Mesothelial cell of epicardium (in vitro differentiated cells): ENCODE measurements at regions not wholly inside any gene's neighbourhood (a gene's known extent, or its start where the extent isn't known, plus 50 kb on each side); places are given as distances from the start of the nearest gene placed in this dataset.

Source experiments
- DNase-seq, 2 experiments: peaks; one replicate each; pipeline ENCODE4 v3.0.0; 2021; ENCODE audit warnings: low spot score in 2 of 2; ENCODE audit not compliant: unreplicated experiment in 2 of 2
- H3K27ac Mint-ChIP-seq: 2 replicates; pipeline ENCODE4 v1.8.0; 2021; ENCODE audit warnings: mixed read lengths
- H3K27me3 Mint-ChIP-seq: 2 replicates; pipeline ENCODE4 v1.8.0; 2021; ENCODE audit warnings: low read depth, mixed read lengths
- H3K36me3 Mint-ChIP-seq: 2 replicates; pipeline ENCODE4 v1.8.0; 2021; ENCODE audit warnings: mixed read lengths
- H3K4me1 Mint-ChIP-seq: 2 replicates; pipeline ENCODE4 v1.8.0; 2021; ENCODE audit warnings: mixed read lengths
- H3K4me3 Mint-ChIP-seq: 2 replicates; pipeline ENCODE4 v1.8.0; 2021; ENCODE audit warnings: mild to moderate bottlenecking, moderate library complexity, mixed read lengths
- H3K9me3 Mint-ChIP-seq: 2 replicates; pipeline ENCODE4 v1.8.0; 2021; ENCODE audit warnings: mixed read lengths
- TF ChIP-seq, protein P1 (sequence below): fragments of 200-600 bp; sonication (generic); IDR thresholded peaks from one replicate; pipeline ENCODE4 v1.5.0; 2021; ENCODE audit warnings: antibody characterized with exemption; ENCODE audit not compliant: unreplicated experiment

DNA sequence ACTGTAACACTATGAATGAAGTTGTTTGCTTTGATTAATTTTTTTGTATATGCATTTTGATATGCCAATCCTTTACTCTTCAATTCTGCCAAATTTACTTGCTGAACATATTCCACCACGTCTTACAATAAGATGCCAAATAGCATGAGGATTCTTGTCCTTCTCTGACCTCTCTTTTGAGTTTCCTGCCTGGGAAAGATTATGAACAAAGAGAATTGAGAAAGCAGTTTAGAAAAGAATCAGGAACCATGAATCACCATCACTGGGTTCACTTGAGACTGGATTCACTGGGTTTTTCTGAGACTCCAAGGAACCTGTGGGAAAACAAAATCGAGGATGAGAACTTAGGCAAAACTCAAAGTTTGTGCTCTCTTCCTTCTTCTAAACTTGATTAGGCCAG is 256.5 kb downstream of the CETN3 start:
- peaks cover 22% of the 10 kb centered on the region for H3K9me3 Mint-ChIP-seq
- no peaks in the 10 kb centered on the region for H3K4me1 Mint-ChIP-seq
- H3K27me3 Mint-ChIP-seq: no peaks in the 10 kb centered on the region
- H3K4me3 Mint-ChIP-seq: no peak overlapping the region
- no peak overlapping the region for H3K27ac Mint-ChIP-seq
- TF ChIP-seq, protein P1, sequence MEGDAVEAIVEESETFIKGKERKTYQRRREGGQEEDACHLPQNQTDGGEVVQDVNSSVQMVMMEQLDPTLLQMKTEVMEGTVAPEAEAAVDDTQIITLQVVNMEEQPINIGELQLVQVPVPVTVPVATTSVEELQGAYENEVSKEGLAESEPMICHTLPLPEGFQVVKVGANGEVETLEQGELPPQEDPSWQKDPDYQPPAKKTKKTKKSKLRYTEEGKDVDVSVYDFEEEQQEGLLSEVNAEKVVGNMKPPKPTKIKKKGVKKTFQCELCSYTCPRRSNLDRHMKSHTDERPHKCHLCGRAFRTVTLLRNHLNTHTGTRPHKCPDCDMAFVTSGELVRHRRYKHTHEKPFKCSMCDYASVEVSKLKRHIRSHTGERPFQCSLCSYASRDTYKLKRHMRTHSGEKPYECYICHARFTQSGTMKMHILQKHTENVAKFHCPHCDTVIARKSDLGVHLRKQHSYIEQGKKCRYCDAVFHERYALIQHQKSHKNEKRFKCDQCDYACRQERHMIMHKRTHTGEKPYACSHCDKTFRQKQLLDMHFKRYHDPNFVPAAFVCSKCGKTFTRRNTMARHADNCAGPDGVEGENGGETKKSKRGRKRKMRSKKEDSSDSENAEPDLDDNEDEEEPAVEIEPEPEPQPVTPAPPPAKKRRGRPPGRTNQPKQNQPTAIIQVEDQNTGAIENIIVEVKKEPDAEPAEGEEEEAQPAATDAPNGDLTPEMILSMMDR: no peak
- peaks cover 5% of the 10 kb centered on the region for H3K36me3 Mint-ChIP-seq
- no peak for DNase-seq

DNA sequence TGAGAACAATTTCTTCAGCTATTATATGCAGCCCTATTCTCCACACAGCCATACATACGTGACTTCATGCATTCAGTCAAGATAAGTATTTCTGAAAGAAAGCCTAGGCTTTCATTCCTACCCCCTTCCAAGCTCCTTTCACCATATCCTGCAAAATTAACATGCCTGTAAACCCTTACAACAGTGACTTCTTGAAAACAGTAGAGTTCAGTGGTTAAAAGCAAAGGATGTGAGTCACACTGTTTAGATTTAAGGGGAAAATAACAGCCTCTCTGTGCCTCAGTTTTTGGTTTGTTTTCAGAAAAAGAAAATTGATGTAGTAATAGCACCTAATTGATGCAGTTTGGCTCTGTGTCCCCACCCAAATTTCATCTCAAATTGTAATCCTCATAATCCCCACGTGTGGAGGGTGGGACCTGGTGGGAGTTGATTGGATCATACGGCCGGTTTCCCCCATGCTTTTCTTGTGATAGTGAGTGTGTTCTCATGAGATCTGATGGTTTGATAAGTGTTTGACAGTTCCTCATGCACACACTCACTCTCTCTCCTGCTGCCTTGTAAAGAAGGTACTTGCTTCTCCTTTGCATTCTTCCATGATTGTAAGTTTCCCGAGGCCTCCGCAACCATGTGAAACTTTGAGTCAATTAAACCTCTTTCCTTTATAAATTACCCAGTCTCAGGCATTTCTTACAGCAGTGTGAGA is 264.8 kb downstream of the CETN3 start:
- Mint-ChIP-seq H3K9me3 (peaks cover 13% of the 10 kb centered on the region), H3K36me3 (peaks cover 8% of the 10 kb centered on the region), H3K4me1 (peaks cover 7% of the 10 kb centered on the region), H3K4me3 (no peak overlapping the region), H3K27ac (no peak overlapping the region), H3K27me3 (no peaks in the 10 kb centered on the region)
- TF ChIP-seq, protein P1: no peak
- no peak for DNase-seq

DNA sequence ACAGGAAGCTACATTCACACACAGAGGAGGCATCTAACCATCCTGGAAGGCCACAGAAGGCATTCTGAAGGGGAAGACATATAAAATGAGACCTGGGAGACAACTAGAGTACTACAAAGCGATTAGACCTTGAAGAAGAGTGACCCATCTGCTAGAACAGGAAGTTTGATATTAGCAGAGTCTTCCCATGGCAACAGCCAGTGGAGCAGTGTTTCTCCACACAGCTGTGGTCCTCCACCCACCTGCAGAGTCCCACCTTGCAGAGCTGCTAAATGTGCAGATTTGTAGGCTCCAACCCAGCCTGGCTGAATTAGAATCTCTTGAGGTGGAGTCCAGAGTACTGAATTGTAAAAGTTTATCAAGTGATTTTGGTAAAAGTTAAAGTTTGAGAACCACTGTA is 267.0 kb downstream of the CETN3 start:
- Mint-ChIP-seq H3K4me1 (peaks cover 7% of the 10 kb centered on the region), H3K27ac (no peak overlapping the region), H3K4me3 (no peak overlapping the region), H3K36me3 (peaks cover 3% of the 10 kb centered on the region), H3K9me3 (peaks cover 4% of the 10 kb centered on the region), H3K27me3 (no peaks in the 10 kb centered on the region)
- no peak for DNase-seq
- TF ChIP-seq, protein P1: no peak

GRCh38 chr5:90141984-90142383 is 267.6 kb downstream of the CETN3 start:
- DNase-seq: no peak
- TF ChIP-seq, protein P1: no peak
- Mint-ChIP-seq H3K36me3 (peaks cover 2% of the 10 kb centered on the region), H3K27ac (no peak overlapping the region), H3K4me3 (no peak overlapping the region), H3K27me3 (no peaks in the 10 kb centered on the region), H3K4me1 (peaks cover 7% of the 10 kb centered on the region), H3K9me3 (peaks cover 4% of the 10 kb centered on the region)

GRCh38 chr5:90136952-90137528 is 272.5 kb downstream of the CETN3 start:
- Mint-ChIP-seq H3K36me3 (no peaks in the 10 kb centered on the region), H3K4me1 (peaks cover 13% of the 10 kb centered on the region)

More at GRCh38 chr5:90136952-90137528, 272.5 kb downstream of the CETN3 start:
- DNase-seq: no peak
- Mint-ChIP-seq H3K27ac (no peak overlapping the region), H3K27me3 (no peaks in the 10 kb centered on the region), H3K9me3 (no peaks in the 10 kb centered on the region), H3K4me3 (no peak overlapping the region)
- TF ChIP-seq, protein P1: no peak
